SK-N-DZ (cell line): ENCODE measurements at regions not wholly inside any gene's neighbourhood (a gene's known extent, or its start where the extent isn't known, plus 50 kb on each side); places are given as distances from the start of the nearest gene placed in this dataset.
"Not testable (repeated sequence)": the region's sequence is repeated elsewhere in the genome, so short reads cannot be mapped to it uniquely, and the experiment has no call there.

ENCODE experiments used
- DNase-seq: peaks from one replicate; pipeline ENCODE4 v3.0.0-alpha.2; 2015; ENCODE audit warnings: low spot score

DNA sequence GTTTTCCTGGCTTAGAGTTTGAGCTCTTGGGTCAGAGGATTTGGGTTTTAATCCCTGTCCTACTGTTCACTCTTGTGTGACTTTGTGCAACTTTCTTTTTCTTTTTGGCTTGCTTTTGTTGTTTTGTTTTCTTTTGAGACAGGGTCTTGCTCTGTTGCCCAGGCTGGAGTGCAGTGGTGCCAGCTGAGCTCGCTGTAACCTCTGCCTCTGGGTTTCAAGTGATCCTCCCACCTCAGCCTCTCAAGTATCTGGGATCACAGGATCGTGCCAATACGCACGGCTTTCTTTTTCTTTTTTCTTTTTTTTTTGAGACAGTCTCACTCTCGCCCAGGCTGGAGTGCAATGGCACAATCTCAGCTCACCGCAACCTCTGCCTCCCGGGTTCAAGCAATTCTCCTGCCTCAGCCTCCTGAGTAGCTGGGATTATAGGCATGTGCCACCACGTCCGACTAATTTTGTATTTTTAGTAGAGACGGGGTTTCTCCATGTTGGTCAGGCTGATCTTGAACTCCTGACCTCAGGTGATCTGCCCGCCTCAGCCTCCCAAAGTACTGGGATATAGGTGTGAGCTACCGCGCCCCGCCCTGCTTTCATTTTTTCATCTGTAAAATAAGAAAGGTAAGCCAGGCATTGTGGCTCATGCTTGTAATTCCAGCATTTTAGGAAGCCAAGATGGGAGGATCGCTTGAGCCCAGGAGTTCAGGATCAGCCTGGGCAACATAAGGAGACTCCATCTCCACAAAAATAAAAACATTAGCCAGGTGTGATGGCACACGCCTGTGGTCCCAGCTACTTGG lies 76.1 kb upstream of the ZNF217 start:
- DNase-seq = not testable (repeated sequence)

- DNase-seq = no peak
Observed at GRCh38 chr20:53668992-53669391, 75.4 kb upstream of the ZNF217 start.

- DNase-seq = no peak
Observed at GRCh38 chr20:53666144-53666543, 72.5 kb upstream of the ZNF217 start.

DNA sequence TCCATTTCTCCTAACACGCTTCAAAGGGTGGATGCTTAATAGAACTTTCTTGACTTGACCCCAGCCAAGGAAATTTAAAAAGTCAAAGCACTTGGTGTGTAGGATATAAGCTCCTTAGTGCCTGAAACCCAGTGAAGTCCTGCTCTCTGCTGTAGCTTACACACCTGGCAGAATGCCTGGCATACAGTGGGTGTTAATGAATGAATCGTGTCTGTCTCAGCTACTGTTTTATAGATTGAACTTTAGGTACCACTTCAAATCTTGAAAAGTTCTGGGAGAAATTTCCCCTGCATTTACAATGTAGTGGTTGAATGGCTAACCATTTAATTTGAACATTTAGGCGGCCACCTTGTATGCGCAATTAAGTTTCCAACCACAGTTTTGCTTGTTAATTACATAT lies 70.5 kb upstream of the ZNF217 start:
- no peak for DNase-seq

- DNase-seq = not testable (repeated sequence)
Observed at GRCh38 chr20:53663521-53663920, 69.9 kb upstream of the ZNF217 start.

GRCh38 chr20:53662595-53662994 lies 69.0 kb upstream of the ZNF217 start:
- no peak for DNase-seq

DNA sequence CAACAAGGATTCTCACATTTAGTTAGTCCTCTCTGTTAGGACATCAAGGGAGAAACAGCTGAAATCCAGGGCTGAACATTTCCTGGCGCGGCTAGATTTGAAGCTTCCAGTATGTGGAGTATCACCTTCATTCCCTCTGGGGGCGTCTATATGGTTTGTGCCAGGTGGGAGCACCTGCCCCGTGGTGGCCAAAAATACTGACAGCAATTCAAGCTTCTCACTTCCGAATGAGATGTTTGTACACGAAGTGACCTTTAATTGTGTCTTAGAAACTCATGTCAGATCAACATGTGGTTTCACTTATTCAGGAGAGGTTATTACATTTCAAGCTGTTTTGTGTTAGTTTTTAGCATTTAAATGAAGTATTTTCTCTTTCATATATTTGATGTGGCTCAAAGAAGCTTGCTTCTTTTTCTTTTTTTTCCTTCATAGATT lies 67.3 kb upstream of the ZNF217 start:
- no peak for DNase-seq

DNA sequence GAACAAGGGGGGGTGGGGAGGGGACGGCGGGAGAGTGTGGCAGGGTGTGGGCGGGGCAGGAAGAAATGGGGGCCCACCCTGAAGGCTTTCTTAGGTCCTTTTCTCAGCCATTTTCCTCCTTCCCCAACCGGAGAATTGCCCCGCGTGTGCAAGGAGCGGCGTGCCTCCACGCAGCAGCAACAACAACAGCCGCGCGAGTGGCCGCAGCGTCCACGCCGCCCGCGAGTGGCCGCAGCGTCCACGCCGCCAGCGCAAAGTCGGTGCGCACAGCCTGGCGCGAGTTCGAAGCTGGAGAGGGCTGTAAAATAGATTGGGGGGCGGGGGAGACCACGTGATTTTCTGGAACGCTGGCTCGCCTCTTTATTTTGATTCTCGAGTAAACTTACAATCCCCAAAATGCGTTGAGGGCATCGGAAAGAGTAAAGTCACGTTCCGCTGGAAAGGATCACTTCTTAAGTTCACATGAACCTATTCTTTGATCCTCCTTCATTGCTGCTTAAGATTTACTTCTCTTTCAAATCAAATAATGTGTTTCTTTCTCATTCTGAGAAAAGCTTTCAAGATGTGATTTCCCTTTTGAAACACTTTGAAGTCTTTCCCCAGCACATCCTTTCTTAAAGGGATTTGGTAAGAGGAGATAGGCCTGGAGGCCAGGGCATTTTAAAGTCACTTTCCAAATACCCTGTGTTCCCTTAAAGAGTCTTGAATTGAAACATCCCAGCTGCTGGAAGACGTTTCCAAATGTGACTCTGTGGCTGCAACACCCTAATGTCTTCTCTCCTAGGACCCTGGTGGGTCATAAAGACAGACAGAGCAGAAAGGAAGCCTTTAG lies 66.7 kb upstream of the ZNF217 start:
- no peak for DNase-seq

- DNase-seq = no peak
Observed at GRCh38 chr20:53658973-53659372, 65.3 kb upstream of the ZNF217 start.

DNA sequence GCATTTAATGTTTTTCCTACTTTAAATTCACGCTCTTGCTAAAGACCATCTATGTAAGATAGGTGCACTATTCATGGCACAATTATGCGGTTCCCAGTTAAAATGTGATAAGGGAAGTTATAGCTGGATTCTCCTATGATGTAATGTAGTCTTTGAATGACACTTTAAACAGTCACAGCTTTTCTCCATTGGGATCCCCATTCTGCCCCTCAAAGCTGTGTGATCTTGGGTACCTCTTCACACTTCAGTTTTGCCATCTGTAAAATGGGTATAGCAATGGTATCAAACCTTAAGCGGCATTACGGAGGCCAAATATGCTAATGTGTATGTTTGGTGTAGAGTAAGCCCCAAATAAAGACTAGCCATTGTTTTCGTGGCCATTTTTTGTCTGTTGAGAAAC lies 64.7 kb upstream of the ZNF217 start:
- no peak for DNase-seq

- DNase-seq = no peak
Observed at GRCh38 chr20:53657732-53658131, 64.1 kb upstream of the ZNF217 start.

DNA sequence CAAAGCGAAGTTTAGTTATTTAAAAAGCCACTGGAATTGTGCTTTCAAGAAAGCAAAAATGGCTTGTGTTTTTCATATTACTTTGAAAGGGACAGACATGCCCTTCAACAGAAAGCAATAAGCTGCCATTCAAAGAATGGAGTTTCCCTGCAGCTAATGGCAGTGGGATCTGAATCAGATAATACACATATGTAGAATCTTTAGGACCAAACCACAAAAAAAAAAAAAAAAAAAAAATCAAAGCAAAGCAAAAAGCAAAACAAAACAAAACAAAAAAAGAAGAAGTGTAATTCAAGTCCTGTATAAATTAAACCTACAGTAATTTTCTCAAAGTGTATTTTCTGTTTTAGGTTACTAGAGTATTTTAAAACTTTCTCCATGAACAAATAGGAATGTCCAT lies 63.6 kb upstream of the ZNF217 start:
- DNase-seq = no peak

DNA sequence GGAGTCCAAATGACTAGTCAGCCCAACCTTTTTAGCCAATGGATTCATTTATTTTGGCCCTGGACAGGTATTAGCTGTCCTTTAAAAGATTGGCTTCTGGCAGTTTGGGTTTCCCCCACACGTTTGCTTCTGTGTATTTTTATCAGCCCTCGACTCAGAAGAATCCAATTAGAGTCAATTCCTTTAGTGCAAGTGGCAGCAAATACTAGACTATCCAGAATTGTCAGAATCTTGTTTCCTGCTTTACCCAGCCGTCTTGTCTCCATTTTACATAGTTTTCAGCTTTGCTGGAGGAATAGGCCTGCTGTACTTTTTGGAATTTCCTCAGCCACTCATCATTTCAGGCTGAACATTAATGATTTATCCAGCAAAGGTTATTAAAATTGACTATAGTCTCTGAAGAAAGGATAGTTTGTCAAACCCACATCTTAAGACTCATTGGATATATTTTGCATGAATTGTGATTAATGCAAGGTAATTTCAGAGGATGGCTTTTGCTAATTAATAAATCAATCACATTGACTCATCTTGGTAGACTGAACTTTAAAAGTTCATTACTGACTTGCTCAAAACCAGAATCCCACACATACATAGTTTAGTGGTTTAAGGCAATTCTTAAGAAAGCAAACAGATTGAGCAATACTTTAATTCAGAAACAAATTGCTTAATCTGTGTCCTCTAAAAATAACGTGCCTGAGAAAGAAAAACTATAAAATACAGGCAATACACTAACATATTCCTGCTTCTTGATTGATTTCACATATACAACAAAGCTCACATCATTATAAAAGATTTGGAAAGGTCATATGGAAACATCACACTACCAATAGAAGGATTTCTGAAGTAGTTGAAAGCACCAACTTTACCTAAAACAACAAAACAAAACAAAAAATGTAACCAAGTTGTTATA lies 62.9 kb upstream of the ZNF217 start:
- DNase-seq = no peak

DNA sequence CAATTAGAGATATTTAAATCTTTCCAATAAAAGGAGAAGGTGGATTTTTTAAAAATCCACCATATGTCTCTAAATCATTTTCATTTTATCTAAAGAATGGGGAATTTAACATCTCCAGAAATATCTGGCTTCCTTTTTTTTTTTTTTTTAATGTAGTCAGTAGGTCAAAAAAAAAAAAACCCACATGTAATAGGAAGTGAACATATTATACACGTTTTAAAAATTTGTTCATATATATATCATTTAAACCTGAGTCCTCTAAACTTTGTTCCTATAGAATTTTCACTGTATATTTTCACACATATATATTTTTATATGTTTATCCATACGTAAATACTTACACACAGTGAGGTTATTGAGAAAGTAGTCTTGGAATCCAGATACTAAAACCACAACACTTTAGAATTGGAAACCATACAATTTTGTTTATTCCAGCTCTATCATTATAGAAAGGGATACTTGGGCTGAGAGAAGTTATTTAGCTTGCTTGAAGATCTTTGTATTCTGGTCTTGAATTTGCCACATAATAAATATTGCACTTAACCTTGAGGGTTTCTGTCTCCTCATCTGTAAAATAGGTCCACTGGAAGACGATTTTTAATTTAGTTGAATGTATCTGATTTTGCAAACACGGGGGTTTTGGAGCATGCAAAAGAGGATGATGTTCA lies 62.1 kb upstream of the ZNF217 start:
- no peak for DNase-seq

DNA sequence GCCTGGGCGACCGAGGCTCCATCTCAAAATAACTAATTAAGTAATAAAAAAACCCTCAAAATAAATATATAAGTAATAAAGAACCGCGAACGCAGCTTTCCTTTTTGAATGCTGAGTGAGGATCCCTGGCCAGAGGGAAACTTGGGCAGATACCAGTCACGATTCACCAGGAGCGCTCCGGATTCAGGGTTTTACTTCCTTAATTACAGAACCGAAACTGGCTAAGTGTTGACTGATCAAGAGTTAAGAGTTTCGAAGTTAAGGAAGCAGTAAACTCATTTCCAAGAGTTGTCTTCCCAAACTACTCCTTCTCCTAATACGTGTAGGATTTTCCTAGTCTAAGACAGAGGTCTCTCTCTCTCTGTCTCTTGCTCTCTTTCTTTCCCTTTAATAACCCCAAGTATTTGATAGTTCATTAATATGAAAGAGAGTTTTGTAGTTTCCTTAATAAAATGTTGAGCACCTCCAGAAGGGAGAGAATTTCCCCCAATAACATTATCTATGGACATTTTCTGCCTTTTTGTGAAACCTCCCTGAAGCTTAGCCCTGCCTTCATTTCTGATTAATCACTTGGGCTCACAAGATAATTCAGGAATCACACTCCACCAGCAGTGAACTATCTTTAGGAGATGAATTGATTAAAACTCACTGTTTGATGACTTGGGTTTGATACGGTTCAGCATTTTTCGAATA lies 61.4 kb upstream of the ZNF217 start:
- DNase-seq = no peak

DNA sequence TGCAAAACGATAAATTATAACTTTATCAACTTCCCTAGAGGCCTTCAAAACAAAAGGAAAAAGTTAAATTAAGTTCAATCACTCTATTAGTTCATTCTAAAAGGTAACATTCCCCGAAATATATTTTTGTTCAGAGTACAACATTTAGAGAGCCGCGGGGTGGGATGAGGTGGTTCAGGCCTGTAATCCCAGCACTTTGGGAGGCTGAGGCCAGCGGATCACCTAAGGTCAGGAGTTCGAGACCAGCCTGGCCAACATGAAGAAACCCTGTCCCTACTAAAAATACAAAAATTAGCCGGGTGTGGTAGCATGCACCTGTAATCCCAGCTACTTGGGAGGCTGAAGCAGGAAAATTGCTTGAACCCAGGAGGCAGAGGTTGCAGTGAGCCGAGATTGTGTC lies 60.9 kb upstream of the ZNF217 start:
- DNase-seq = not testable (repeated sequence)

- no peak for DNase-seq
Observed at GRCh38 chr20:53652859-53653517, 59.3 kb upstream of the ZNF217 start.

DNA sequence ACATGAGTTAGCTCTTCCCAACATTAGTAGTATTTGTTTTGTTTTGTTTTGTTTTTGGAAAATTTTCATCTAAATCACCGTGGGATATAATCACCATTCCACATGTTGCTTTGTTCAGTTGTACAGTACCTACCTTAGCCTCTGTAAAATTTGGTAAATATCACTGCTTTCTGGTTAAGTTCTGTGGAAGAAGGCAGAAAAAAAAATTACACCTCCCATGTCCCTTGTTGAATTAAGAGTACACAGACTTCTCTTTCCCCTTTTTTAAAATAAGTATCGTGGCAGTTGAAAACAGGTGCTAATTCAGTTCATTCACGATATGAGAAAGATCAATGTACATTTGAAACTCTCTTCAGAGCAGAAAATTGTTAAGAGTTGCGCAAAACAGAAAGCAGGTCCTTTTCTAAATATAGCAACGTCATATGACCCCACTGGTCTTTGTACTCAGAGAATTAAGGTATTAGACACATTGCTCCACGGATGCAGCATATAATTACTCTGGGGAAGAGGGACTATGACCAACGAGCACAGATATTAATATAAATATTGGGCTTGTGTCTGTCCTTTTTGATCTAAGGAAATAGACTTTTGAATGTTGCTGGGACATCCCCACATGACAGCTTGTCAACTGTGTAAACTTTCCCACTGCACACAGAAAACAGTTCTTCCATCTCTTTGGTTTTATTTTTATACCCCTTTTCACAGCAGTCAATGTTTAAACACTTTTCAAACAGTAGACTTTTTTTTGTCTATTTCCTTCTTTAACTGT lies 58.6 kb upstream of the ZNF217 start:
- no peak for DNase-seq

DNA sequence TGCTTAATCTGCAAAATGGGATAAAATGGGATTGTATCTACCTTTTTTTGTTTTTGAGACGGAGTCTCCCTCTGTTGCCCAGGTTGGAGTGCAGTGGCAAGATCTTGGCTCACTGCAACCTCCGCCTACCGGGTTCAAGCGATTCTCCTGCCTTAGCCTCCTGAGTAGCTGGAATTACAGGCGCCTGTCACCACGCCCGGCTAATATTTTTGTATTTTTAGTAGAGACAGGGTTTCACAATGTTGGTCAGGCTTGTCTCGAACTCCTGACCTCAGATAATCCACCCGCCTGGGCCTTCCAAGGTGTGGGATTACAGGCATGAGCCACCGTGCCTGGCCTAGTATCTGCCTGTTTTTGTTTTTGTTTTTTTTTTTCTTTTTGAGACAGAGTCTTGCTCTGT lies 55.9 kb upstream of the ZNF217 start:
- not testable (repeated sequence) for DNase-seq
